HEK293 (cell line): ENCODE measurements at regions not wholly inside any gene's neighbourhood (a gene's known extent, or its start where the extent isn't known, plus 50 kb on each side); places are given as distances from the start of the nearest gene placed in this dataset.

Source experiments
- CTCF ChIA-PET: fragments of 350-600 bp; formaldehyde crosslinking; extraction: SDS; loops from one replicate; lab custom pipeline; 2021; ENCODE audit warnings: antibody characterized with exemption; lab: Yijun Ruan, JAX
- POLR2A ChIA-PET: fragments of 300-600 bp; formaldehyde crosslinking; extraction: SDS; loops from one replicate; lab custom pipeline; 2020; ENCODE audit warnings: antibody characterized with exemption, inconsistent platforms; lab: Yijun Ruan, JAX
- H3K27ac ChIP-seq: fragments of 200-500 bp; sonication (Bioruptor generic); 2 replicates; pipeline ENCODE4 v1.5.1; 2014; ENCODE audit warnings: low read depth, low read length, control low read depth, inconsistent platforms; ENCODE audit errors: extremely low read depth
- H3K36me3 ChIP-seq, 2 experiments: fragments of 200-500 bp in 1 of 2; sonication (Bioruptor generic) in 1 of 2; 1 replicate in 1 of 2; 2 replicates in 1 of 2; pipeline ENCODE4 v1.5.1; 2014 to 2017; ENCODE audit warnings: inconsistent platforms in 2 of 2, low read length in 2 of 2; ENCODE audit not compliant: control insufficient read depth in 2 of 2, insufficient read depth in 1 of 2
- H3K4me1 ChIP-seq: fragments of 200-500 bp; sonication (Bioruptor generic); 2 replicates; pipeline ENCODE4 v1.5.1; 2014; ENCODE audit warnings: mild to moderate bottlenecking, low read length, inconsistent platforms; ENCODE audit not compliant: control insufficient read depth, insufficient read depth
- H3K4me3 ChIP-seq: 2 replicates; pipeline ENCODE4 v1.5.1; 2011; ENCODE audit warnings: low read depth, mild to moderate bottlenecking, control low read depth, low read length, moderate library complexity
- H3K9me3 ChIP-seq: fragments of 200-500 bp; sonication (Bioruptor generic); 2 replicates; pipeline ENCODE4 v1.5.1; 2014; ENCODE audit warnings: low read depth, low read length, inconsistent platforms; ENCODE audit not compliant: control insufficient read depth, insufficient read depth
- FEZF1 ChIP-seq: fragments of 450-650 bp; formaldehyde crosslinking; IDR thresholded peaks from 2 replicates; pipeline ENCODE4 v1.5.1; 2016; ENCODE audit warnings: missing biosample characterization, missing genetic modification characterization
- GFI1B ChIP-seq: fragments of 450-650 bp; formaldehyde crosslinking; IDR thresholded peaks from 2 replicates; pipeline ENCODE4 v1.5.1; 2016; ENCODE audit warnings: missing biosample characterization, missing genetic modification characterization
- GLIS2 ChIP-seq: fragments of 450-650 bp; formaldehyde crosslinking; IDR thresholded peaks from 2 replicates; pipeline ENCODE4 v1.5.1; 2016; ENCODE audit warnings: missing biosample characterization, missing genetic modification characterization
- HOXC10 ChIP-seq: sonication (generic); formaldehyde crosslinking; IDR thresholded peaks from 2 replicates; pipeline ENCODE4 v1.8.1; 2023; ENCODE audit warnings: mild to moderate bottlenecking, missing genetic modification reagents
- PRDM1 ChIP-seq: fragments of 450-650 bp; formaldehyde crosslinking; IDR thresholded peaks from 2 replicates; pipeline ENCODE4; 2016; ENCODE audit warnings: missing biosample characterization, missing genetic modification characterization
- SALL2 ChIP-seq: fragments of 450-650 bp; formaldehyde crosslinking; IDR thresholded peaks from 2 replicates; pipeline ENCODE4 v1.5.0; 2017; ENCODE audit warnings: missing biosample characterization, mild to moderate bottlenecking, missing genetic modification characterization, borderline replicate concordance
- SETDB1 ChIP-seq: IDR thresholded peaks from one replicate; pipeline ENCODE4 v1.6.1; 2017; ENCODE audit warnings: mild to moderate bottlenecking, low read length, moderate library complexity, mixed read lengths; ENCODE audit not compliant: insufficient read length
- ZFP3 ChIP-seq: fragments of 450-650 bp; formaldehyde crosslinking; IDR thresholded peaks from 2 replicates; pipeline ENCODE4 v1.5.1; 2016; ENCODE audit warnings: low read depth, missing biosample characterization, missing genetic modification characterization
- ZNF133 ChIP-seq: fragments of 450-650 bp; formaldehyde crosslinking; IDR thresholded peaks from 2 replicates; pipeline ENCODE4 v1.5.1; 2016; ENCODE audit warnings: missing biosample characterization, missing genetic modification characterization
- ZNF19 ChIP-seq: fragments of 450-650 bp; formaldehyde crosslinking; IDR thresholded peaks from 2 replicates; pipeline ENCODE4; 2016; ENCODE audit warnings: missing biosample characterization, missing genetic modification characterization, low read depth
- ZNF37A ChIP-seq: fragments of 450-650 bp; IDR thresholded peaks from 2 replicates; pipeline ENCODE4 v1.5.1; 2018; ENCODE audit warnings: missing biosample characterization, missing genetic modification characterization
- ZNF423 ChIP-seq: fragments of 450-650 bp; formaldehyde crosslinking; IDR thresholded peaks from 2 replicates; pipeline ENCODE4 v1.5.1; 2016; ENCODE audit warnings: missing biosample characterization, missing genetic modification characterization
- ZNF529 ChIP-seq: fragments of 450-650 bp; formaldehyde crosslinking; IDR thresholded peaks from 2 replicates; pipeline ENCODE4 v1.5.1; 2017; ENCODE audit warnings: missing genetic modification characterization, missing biosample characterization; ENCODE audit not compliant: insufficient replicate concordance
- ZNF548 ChIP-seq: fragments of 450-650 bp; formaldehyde crosslinking; IDR thresholded peaks from 2 replicates; pipeline ENCODE4 v1.5.1; 2016; ENCODE audit warnings: missing biosample characterization, missing genetic modification characterization
- ZNF626 ChIP-seq: fragments of 450-650 bp; sonication (Bioruptor Pico); formaldehyde crosslinking; IDR thresholded peaks from 2 replicates; pipeline ENCODE4 v1.5.1; 2018; ENCODE audit warnings: missing biosample characterization, missing genetic modification characterization, inconsistent platforms
- ZNF629 ChIP-seq: fragments of 450-650 bp; formaldehyde crosslinking; IDR thresholded peaks from 2 replicates; pipeline ENCODE4 v1.5.1; 2017; ENCODE audit warnings: missing biosample characterization, missing genetic modification characterization
- ZNF660 ChIP-seq: fragments of 450-650 bp; IDR thresholded peaks from 2 replicates; pipeline ENCODE4 v1.5.1; 2018; ENCODE audit warnings: missing biosample characterization, mild to moderate bottlenecking, missing genetic modification characterization
- ZNF664 ChIP-seq: fragments of 450-650 bp; formaldehyde crosslinking; IDR thresholded peaks from 2 replicates; pipeline ENCODE4 v1.5.1; 2016; ENCODE audit warnings: missing biosample characterization, missing genetic modification characterization
- ZNF701 ChIP-seq: fragments of 450-650 bp; formaldehyde crosslinking; IDR thresholded peaks from 2 replicates; pipeline ENCODE4 v1.5.1; 2016; ENCODE audit warnings: missing biosample characterization, missing genetic modification characterization
- ZNF768 ChIP-seq: fragments of 450-650 bp; formaldehyde crosslinking; IDR thresholded peaks from 2 replicates; pipeline ENCODE4 v1.5.1; 2018; ENCODE audit warnings: missing biosample characterization, mild to moderate bottlenecking, missing genetic modification characterization
- ZNF837 ChIP-seq: fragments of 450-650 bp; formaldehyde crosslinking; IDR thresholded peaks from 2 replicates; pipeline ENCODE4 v1.5.1; 2016; ENCODE audit warnings: missing biosample characterization, missing genetic modification characterization
- ZXDB ChIP-seq: fragments of 450-650 bp; formaldehyde crosslinking; IDR thresholded peaks from 2 replicates; pipeline ENCODE4 v1.5.1; 2016; ENCODE audit warnings: missing biosample characterization, missing genetic modification characterization
- TF ChIP-seq, protein P1 (sequence below): fragments of 450-650 bp; formaldehyde crosslinking; IDR thresholded peaks from 2 replicates; pipeline ENCODE4 v1.5.1; 2016; ENCODE audit warnings: missing biosample characterization, missing genetic modification characterization
- TF ChIP-seq, protein P2 (sequence below): fragments of 450-650 bp; formaldehyde crosslinking; IDR thresholded peaks from 2 replicates; pipeline ENCODE4 v1.5.1; 2016; ENCODE audit warnings: missing biosample characterization, missing genetic modification characterization
- TF ChIP-seq, protein P3 (sequence below): fragments of 450-650 bp; formaldehyde crosslinking; IDR thresholded peaks from 2 replicates; pipeline ENCODE4 v1.5.1; 2016; ENCODE audit warnings: missing biosample characterization, missing genetic modification characterization
- TF ChIP-seq, protein P4 (sequence below): fragments of 450-650 bp; formaldehyde crosslinking; IDR thresholded peaks from 2 replicates; pipeline ENCODE4 v1.5.1; 2016; ENCODE audit warnings: missing biosample characterization, missing genetic modification characterization
- TF ChIP-seq, protein P5 (sequence below): fragments of 450-650 bp; formaldehyde crosslinking; IDR thresholded peaks from 2 replicates; pipeline ENCODE4; 2016; ENCODE audit warnings: missing biosample characterization, missing genetic modification characterization

DNA sequence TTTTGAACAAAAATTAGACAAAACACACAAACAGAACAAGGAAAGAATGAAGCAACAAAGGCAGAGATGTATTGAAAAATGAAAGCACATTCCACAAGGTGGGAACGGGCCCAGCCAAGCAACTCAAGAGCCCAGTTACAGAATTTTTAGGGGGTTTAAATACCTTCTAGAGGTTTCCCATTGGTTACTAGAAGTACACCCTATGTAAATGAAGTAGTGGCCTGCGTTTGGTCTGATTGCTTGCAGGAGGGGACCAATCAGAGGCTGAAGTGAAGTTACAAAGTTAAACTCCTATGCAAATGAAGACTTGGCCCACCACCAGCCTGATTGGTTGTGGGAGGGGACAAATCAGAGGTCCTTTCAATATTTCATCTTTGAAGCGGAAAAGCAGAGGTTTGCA lies 593.7 kb upstream of the MMS22L start:
- CTCF ChIA-PET, result interaction anchor here (0.6 kb wide), 1 partner anchor 172 kb away, joined by 5 read pairs; no protein-coding TSS in a partner anchor

DNA sequence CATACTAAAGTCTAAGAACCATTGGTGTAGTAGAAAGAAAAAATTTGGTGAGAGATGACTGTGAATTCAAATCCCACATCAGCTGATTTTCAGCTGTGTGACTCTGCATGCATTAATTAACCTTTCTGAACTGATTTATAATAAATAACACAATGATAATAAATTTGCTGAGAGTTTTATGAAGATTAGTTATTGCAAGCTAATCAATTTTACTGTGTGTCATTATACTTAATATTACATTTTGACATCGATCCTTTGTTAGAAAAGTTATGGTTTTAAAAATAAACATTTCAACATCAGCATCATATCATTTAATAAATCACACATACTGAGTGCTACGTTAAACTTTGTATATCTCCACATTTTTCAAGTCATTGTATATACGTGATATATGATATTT lies 599.7 kb upstream of the MMS22L start:
- Histone ChIP-seq H3K27ac (no peak overlapping the region), H3K36me3 (no peaks in the 10 kb centered on the region), H3K9me3 (no peaks in the 10 kb centered on the region)
- TF ChIP-seq ZNF19 (tag by site-specific recombination) (no peak), GFI1B (tag by site-specific recombination) (no peak), ZNF768 (no peak), ZNF660 (tag by site-specific recombination) (no peak), ZNF423 (tag by site-specific recombination) (no peak), ZNF37A (tag by site-specific recombination) (no peak), ZNF837 (tag by site-specific recombination) (no peak), ZNF548 (tag by site-specific recombination) (no peak), GLIS2 (tag by site-specific recombination) (no peak), ZFP3 (no peak), ZNF626 (tag by site-specific recombination) (no peak), SETDB1 (no peak), ZNF629 (tag by site-specific recombination) (no peak), ZNF133 (tag by site-specific recombination) (no peak), PRDM1 (tag by site-specific recombination) (no peak)
- TF ChIP-seq, protein P1, sequence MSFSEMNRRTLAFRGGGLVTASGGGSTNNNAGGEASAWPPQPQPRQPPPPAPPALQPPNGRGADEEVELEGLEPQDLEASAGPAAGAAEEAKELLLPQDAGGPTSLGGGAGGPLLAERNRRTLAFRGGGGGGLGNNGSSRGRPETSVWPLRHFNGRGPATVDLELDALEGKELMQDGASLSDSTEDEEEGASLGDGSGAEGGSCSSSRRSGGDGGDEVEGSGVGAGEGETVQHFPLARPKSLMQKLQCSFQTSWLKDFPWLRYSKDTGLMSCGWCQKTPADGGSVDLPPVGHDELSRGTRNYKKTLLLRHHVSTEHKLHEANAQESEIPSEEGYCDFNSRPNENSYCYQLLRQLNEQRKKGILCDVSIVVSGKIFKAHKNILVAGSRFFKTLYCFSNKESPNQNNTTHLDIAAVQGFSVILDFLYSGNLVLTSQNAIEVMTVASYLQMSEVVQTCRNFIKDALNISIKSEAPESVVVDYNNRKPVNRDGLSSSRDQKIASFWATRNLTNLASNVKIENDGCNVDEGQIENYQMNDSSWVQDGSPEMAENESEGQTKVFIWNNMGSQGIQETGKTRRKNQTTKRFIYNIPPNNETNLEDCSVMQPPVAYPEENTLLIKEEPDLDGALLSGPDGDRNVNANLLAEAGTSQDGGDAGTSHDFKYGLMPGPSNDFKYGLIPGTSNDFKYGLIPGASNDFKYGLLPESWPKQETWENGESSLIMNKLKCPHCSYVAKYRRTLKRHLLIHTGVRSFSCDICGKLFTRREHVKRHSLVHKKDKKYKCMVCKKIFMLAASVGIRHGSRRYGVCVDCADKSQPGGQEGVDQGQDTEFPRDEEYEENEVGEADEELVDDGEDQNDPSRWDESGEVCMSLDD (tag by site-specific recombination), result no peak
- TF ChIP-seq, protein P2, sequence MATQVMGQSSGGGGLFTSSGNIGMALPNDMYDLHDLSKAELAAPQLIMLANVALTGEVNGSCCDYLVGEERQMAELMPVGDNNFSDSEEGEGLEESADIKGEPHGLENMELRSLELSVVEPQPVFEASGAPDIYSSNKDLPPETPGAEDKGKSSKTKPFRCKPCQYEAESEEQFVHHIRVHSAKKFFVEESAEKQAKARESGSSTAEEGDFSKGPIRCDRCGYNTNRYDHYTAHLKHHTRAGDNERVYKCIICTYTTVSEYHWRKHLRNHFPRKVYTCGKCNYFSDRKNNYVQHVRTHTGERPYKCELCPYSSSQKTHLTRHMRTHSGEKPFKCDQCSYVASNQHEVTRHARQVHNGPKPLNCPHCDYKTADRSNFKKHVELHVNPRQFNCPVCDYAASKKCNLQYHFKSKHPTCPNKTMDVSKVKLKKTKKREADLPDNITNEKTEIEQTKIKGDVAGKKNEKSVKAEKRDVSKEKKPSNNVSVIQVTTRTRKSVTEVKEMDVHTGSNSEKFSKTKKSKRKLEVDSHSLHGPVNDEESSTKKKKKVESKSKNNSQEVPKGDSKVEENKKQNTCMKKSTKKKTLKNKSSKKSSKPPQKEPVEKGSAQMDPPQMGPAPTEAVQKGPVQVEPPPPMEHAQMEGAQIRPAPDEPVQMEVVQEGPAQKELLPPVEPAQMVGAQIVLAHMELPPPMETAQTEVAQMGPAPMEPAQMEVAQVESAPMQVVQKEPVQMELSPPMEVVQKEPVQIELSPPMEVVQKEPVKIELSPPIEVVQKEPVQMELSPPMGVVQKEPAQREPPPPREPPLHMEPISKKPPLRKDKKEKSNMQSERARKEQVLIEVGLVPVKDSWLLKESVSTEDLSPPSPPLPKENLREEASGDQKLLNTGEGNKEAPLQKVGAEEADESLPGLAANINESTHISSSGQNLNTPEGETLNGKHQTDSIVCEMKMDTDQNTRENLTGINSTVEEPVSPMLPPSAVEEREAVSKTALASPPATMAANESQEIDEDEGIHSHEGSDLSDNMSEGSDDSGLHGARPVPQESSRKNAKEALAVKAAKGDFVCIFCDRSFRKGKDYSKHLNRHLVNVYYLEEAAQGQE (tag by site-specific recombination), result no peak
- TF ChIP-seq, protein P3, sequence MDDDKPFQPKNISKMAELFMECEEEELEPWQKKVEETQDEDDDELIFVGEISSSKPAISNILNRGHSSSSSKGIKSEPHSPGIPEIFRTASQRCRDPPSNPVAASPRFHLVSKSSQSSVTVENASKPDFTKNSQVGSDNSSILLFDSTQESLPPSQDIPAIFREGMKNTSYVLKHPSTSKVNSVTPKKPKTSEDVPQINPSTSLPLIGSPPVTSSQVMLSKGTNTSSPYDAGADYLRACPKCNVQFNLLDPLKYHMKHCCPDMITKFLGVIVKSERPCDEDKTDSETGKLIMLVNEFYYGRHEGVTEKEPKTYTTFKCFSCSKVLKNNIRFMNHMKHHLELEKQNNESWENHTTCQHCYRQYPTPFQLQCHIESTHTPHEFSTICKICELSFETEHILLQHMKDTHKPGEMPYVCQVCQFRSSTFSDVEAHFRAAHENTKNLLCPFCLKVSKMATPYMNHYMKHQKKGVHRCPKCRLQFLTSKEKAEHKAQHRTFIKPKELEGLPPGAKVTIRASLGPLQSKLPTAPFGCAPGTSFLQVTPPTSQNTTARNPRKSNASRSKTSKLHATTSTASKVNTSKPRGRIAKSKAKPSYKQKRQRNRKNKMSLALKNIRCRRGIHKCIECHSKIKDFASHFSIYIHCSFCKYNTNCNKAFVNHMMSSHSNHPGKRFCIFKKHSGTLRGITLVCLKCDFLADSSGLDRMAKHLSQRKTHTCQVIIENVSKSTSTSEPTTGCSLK (tag by site-specific recombination), result no peak
- TF ChIP-seq, all 188 proteins: peak for 0
- Histone ChIP-seq H3K4me1 (no peaks in the 10 kb centered on the region), H3K4me3 (no peak overlapping the region)
- CTCF ChIA-PET, result no interaction called here
- POLR2A ChIA-PET, result no interaction called here

More for the DNA sequence above, 593.7 kb upstream of the MMS22L start:
- POLR2A ChIA-PET, result no interaction called here
- H3K36me3 ChIP-seq, result no peaks in the 10 kb centered on the region
- no peak overlapping the region for H3K27ac ChIP-seq
- H3K9me3 ChIP-seq, result no peaks in the 10 kb centered on the region
- no peak for TF ChIP-seq ZNF529 (tag by site-specific recombination)
- no peak for TF ChIP-seq ZNF664 (tag by site-specific recombination)
- TF ChIP-seq, protein P4, sequence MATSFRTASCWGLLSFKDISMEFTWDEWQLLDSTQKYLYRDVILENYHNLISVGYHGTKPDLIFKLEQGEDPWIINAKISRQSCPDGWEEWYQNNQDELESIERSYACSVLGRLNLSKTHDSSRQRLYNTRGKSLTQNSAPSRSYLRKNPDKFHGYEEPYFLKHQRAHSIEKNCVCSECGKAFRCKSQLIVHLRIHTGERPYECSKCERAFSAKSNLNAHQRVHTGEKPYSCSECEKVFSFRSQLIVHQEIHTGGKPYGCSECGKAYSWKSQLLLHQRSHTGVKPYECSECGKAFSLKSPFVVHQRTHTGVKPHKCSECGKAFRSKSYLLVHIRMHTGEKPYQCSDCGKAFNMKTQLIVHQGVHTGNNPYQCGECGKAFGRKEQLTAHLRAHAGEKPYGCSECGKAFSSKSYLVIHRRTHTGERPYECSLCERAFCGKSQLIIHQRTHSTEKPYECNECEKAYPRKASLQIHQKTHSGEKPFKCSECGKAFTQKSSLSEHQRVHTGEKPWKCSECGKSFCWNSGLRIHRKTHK (tag by site-specific recombination), result no peak
- TF ChIP-seq HOXC10 (CRISPR knock-in tag), result no peak
- TF ChIP-seq FEZF1 (tag by site-specific recombination), result no peak
- TF ChIP-seq ZNF548 (tag by site-specific recombination), result no peak
- TF ChIP-seq ZXDB (tag by site-specific recombination), result no peak
- TF ChIP-seq, protein P5, sequence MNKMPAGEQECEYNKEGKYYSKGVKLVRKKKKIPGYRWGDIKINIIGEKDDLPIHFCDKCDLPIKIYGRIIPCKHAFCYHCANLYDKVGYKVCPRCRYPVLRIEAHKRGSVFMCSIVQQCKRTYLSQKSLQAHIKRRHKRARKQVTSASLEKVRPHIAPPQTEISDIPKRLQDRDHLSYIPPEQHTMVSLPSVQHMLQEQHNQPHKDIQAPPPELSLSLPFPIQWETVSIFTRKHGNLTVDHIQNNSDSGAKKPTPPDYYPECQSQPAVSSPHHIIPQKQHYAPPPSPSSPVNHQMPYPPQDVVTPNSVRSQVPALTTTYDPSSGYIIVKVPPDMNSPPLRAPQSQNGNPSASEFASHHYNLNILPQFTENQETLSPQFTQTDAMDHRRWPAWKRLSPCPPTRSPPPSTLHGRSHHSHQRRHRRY (tag by site-specific recombination), result no peak
- no peak for TF ChIP-seq SALL2 (tag by site-specific recombination)
- TF ChIP-seq ZNF701 (tag by site-specific recombination), result no peak
- H3K4me1 ChIP-seq, result no peaks in the 10 kb centered on the region
- no peak overlapping the region for H3K4me3 ChIP-seq
